HG03342 (cell line): ENCODE measurements at regions not wholly inside any gene's neighbourhood (a gene's known extent, or its start where the extent isn't known, plus 50 kb on each side); places are given as distances from the start of the nearest gene placed in this dataset.
"Not testable (repeated sequence)": the region's sequence is repeated elsewhere in the genome, so short reads cannot be mapped to it uniquely, and the experiment has no call there.

Experiments
- ATAC-seq: cut with Tn5 transposase; IDR thresholded peaks from one replicate; pipeline ENCODE4 v1.9.1; 2021; ENCODE audit warnings: mild to moderate bottlenecking, moderate library complexity; ENCODE audit not compliant: unreplicated experiment

- no peak for ATAC-seq
Observed at GRCh38 chr2:39998617-39999016, 219.6 kb upstream of the THUMPD2 start.

- no peak for ATAC-seq
Observed at GRCh38 chr2:39996653-39997080, 217.6 kb upstream of the THUMPD2 start.

GRCh38 chr2:39995005-39995737, 216.1 kb upstream of the THUMPD2 start:
- ATAC-seq = no peak

- ATAC-seq = no peak
Observed at GRCh38 chr2:39994151-39994550, 215.1 kb upstream of the THUMPD2 start.

GRCh38 chr2:39991298-39991697, 212.2 kb upstream of the THUMPD2 start:
- no peak for ATAC-seq

- no peak for ATAC-seq
Observed at GRCh38 chr2:39990335-39990900, 211.4 kb upstream of the THUMPD2 start.

- no peak for ATAC-seq
Observed at GRCh38 chr2:39989888-39990287, 210.8 kb upstream of the THUMPD2 start.

- ATAC-seq = no peak
Observed at GRCh38 chr2:39981883-39982311, 202.8 kb upstream of the THUMPD2 start.

- no peak for ATAC-seq
Observed at GRCh38 chr2:39975476-39976020, 196.5 kb upstream of the THUMPD2 start.

GRCh38 chr2:39968037-39968436, 189.0 kb upstream of the THUMPD2 start:
- ATAC-seq = no peak

GRCh38 chr2:39960681-39961080, 181.6 kb upstream of the THUMPD2 start:
- ATAC-seq = not testable (repeated sequence)

GRCh38 chr2:39954346-39954745, 175.3 kb upstream of the THUMPD2 start:
- ATAC-seq = no peak

- no peak for ATAC-seq
Observed at GRCh38 chr2:39949131-39949530, 170.1 kb upstream of the THUMPD2 start.

GRCh38 chr2:39948016-39948719, 169.1 kb upstream of the THUMPD2 start:
- ATAC-seq = no peak

GRCh38 chr2:39947294-39948015, 168.4 kb upstream of the THUMPD2 start:
- ATAC-seq = no peak

GRCh38 chr2:39942950-39943349, 163.9 kb upstream of the THUMPD2 start:
- ATAC-seq = no peak

- no peak for ATAC-seq
Observed at GRCh38 chr2:39938035-39938835, 159.2 kb upstream of the THUMPD2 start.

- no peak for ATAC-seq
Observed at GRCh38 chr2:39937621-39938020, 158.6 kb upstream of the THUMPD2 start.

- no peak for ATAC-seq
Observed at GRCh38 chr2:39934851-39935250, 155.8 kb upstream of the THUMPD2 start.

- ATAC-seq = no peak
Observed at GRCh38 chr2:39933196-39933595, 154.1 kb upstream of the THUMPD2 start.
